ENCODE measurements at regions not wholly inside any gene's neighbourhood (a gene's known extent, or its start where the extent isn't known, plus 50 kb on each side); places are given as distances from the start of the nearest gene placed in this dataset.
"Not testable (repeated sequence)": the region's sequence is repeated elsewhere in the genome, so short reads cannot be mapped to it uniquely, and the experiment has no call there.

- Histone ChIP-seq H3K9me3 (peaks cover 0 to 2% (median 0%) of the 10 kb centered on the region in 4 donors), H3K27me3 (no peaks in the 10 kb centered on the region), H3K4me3 (no peak overlapping the region), H3K27ac (no peak overlapping the region), H3K36me3 (no peaks in the 10 kb centered on the region), H3K4me1 (no peaks in the 10 kb centered on the region)
- no peak for DNase-seq (ENCODE audit: low spot score in 2 of 2)
- TF ChIP-seq EP300 (IDR thresholded peaks at IDR 0.05) = no peak
- TF ChIP-seq POLR2A (IDR thresholded peaks at IDR 0.05) = no peak
- TF ChIP-seq, protein P1, sequence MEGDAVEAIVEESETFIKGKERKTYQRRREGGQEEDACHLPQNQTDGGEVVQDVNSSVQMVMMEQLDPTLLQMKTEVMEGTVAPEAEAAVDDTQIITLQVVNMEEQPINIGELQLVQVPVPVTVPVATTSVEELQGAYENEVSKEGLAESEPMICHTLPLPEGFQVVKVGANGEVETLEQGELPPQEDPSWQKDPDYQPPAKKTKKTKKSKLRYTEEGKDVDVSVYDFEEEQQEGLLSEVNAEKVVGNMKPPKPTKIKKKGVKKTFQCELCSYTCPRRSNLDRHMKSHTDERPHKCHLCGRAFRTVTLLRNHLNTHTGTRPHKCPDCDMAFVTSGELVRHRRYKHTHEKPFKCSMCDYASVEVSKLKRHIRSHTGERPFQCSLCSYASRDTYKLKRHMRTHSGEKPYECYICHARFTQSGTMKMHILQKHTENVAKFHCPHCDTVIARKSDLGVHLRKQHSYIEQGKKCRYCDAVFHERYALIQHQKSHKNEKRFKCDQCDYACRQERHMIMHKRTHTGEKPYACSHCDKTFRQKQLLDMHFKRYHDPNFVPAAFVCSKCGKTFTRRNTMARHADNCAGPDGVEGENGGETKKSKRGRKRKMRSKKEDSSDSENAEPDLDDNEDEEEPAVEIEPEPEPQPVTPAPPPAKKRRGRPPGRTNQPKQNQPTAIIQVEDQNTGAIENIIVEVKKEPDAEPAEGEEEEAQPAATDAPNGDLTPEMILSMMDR (IDR thresholded peaks at IDR 0.05) = no peak
- WGBS, 2 donors = 43 to 59% methylated on average over 1 of the region's 1 CpG
These were observed 313.0 kb upstream of the DEFB112 start for GRCh38 chr6:50362706-50363105.

- DNase-seq (ENCODE audit: low spot score in 2 of 2) = no peak
- Histone ChIP-seq H3K27me3 (no peaks in the 10 kb centered on the region), H3K4me3 (no peak overlapping the region), H3K27ac (no peak overlapping the region), H3K9me3 (peaks cover 0 to under 1% (median under 1%) of the 10 kb centered on the region in 4 donors), H3K36me3 (no peaks in the 10 kb centered on the region), H3K4me1 (no peaks in the 10 kb centered on the region)
- no peak for TF ChIP-seq POLR2A (IDR thresholded peaks at IDR 0.05)
- TF ChIP-seq, protein P1 (IDR thresholded peaks at IDR 0.05) = no peak
- TF ChIP-seq EP300 (IDR thresholded peaks at IDR 0.05) = no peak
These were observed 320.3 kb upstream of the DEFB112 start for GRCh38 chr6:50369996-50370395.

GRCh38 chr6:50380406-50381098, 330.8 kb upstream of the DEFB112 start:
- Histone ChIP-seq H3K4me3 (peak overlapping the region in 1 of 4 donors; percentile 18), H3K27me3 (no peaks in the 10 kb centered on the region), H3K36me3 (no peaks in the 10 kb centered on the region), H3K4me1 (no peaks in the 10 kb centered on the region), H3K27ac (no peak overlapping the region), H3K9me3 (peaks cover 0 to 13% (median under 1%) of the 10 kb centered on the region in 4 donors)
- 58 to 61% methylated on average over 7 of the region's 7 CpGs for WGBS, 2 donors
- TF ChIP-seq EP300 (IDR thresholded peaks at IDR 0.05) (no peak), POLR2A (IDR thresholded peaks at IDR 0.05) (no peak)
- TF ChIP-seq, protein P1 (IDR thresholded peaks at IDR 0.05) = no peak
- no peak for DNase-seq (ENCODE audit: low spot score in 2 of 2)

DNA sequence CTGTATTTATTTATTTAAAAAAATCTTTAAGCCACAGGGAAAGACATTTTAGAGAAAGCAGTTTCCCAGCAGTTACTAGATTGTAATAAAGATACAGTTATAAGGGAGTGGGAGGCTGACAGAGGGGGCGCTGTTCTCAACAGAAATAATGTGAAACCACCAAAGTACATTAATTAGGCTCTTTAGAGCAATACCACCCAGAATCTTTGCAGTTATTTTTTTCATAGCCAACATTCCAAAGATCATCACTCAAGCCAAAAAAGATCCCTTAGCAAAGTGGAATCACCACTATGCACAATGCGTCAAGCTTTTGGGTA, 331.3 kb upstream of the DEFB112 start:
- Histone ChIP-seq H3K27me3 (no peaks in the 10 kb centered on the region), H3K4me3 (no peak overlapping the region), H3K4me1 (no peaks in the 10 kb centered on the region), H3K9me3 (peaks cover 0 to 9% (median 0%) of the 10 kb centered on the region in 4 donors), H3K36me3 (no peaks in the 10 kb centered on the region), H3K27ac (no peak overlapping the region)
- 42 to 52% methylated on average over 2 of the region's 2 CpGs for WGBS, 2 donors
- no peak for DNase-seq (ENCODE audit: low spot score in 2 of 2)
- TF ChIP-seq EP300 (IDR thresholded peaks at IDR 0.05) (no peak), POLR2A (IDR thresholded peaks at IDR 0.05) (no peak)
- TF ChIP-seq, protein P1 (IDR thresholded peaks at IDR 0.05) = peak in 1 of 5 experiments; percentile 10

DNA sequence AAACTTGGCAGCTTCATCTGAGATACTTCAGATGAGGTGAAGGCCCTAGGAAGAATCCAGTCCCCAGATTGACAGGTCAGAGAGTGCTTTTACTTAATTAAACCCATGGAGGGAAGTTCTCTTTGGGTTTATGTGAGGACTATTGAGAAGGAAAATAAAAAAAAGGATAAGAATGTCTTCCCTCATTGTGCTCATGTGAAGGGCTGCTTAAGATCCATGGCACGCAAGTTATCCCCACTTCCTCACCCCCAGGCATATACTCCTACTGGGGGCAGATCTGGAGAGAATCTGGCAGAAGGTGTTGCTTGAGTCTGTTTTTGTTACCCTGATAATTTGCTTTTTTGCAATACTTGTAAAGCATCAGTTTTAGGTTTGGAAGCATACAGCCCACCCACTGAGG, 322.9 kb upstream of the TFAP2D start:
- no peaks in the 10 kb centered on the region for H3K27me3 ChIP-seq
- TF ChIP-seq, protein P1 (IDR thresholded peaks at IDR 0.05) = no peak
- no peak overlapping the region for H3K4me3 ChIP-seq
- 35 to 49% methylated on average over 1 of the region's 1 CpG for WGBS, 2 donors
- no peaks in the 10 kb centered on the region for H3K9me3 ChIP-seq
- no peak for DNase-seq (ENCODE audit: low spot score in 2 of 2)
- H3K4me1 ChIP-seq = no peaks in the 10 kb centered on the region
- no peak overlapping the region for H3K27ac ChIP-seq
- no peaks in the 10 kb centered on the region for H3K36me3 ChIP-seq

- H3K36me3 ChIP-seq; H3K4me3 ChIP-seq; H3K4me1 ChIP-seq; H3K9me3 ChIP-seq; H3K27ac ChIP-seq; DNase-seq (ENCODE audit: low spot score in 2 of 2); H3K27me3 ChIP-seq: not testable (repeated sequence)
- WGBS, 2 donors = 89 to 90% methylated on average over 1 of the region's 1 CpG
These were observed 319.2 kb upstream of the TFAP2D start for GRCh38 chr6:50394139-50394538.
